Jurkat, Clone E6-1 (cell line): ENCODE measurements at regions not wholly inside any gene's neighbourhood (a gene's known extent, or its start where the extent isn't known, plus 50 kb on each side); places are given as distances from the start of the nearest gene placed in this dataset.
"Not testable (repeated sequence)": the region's sequence is repeated elsewhere in the genome, so short reads cannot be mapped to it uniquely, and the experiment has no call there.

Source experiments
- DNase-seq: peaks from one replicate; pipeline ENCODE4 v3.0.0-alpha.2; 2011; ENCODE audit warnings: low read depth, low spot score
- H3K4me3 ChIP-seq: 2 replicates; pipeline ENCODE4 v1.5.1; 2011; ENCODE audit warnings: mild to moderate bottlenecking, low read length, control low read depth, moderate library complexity

DNA sequence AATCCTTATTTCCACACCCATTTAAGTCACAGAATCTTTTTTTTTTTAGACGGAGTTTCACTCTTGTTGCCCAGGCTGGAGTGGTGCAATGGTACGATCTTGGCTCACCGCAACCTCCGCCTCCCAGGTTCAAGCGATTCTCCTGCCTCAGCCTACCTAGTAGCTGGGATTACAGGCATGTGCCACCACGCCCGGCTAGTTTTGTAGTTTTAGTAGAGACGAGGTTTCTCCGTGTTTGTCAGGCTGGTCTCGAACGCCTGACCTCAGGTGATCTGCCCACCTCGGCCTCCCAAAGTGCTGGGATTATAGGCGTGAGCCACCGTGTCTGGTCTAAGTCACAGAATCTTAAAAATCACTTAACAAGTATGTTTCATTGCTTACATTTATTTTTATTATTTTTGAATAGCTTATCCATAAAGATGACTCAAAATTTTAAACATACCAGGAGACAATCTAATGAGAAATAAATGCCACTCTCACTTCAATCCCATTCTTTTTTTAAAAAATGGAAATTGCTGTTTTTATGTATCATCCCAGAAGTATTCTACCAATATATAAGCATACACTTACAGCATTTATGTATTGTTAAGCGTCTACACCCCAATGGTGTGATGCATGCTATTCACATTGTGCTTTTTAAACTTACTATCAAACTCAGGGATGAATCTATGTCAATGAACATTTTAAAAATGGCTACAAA, 338.5 kb downstream of the RFPL4B start:
- DNase-seq, H3K4me3 ChIP-seq: not testable (repeated sequence)

DNA sequence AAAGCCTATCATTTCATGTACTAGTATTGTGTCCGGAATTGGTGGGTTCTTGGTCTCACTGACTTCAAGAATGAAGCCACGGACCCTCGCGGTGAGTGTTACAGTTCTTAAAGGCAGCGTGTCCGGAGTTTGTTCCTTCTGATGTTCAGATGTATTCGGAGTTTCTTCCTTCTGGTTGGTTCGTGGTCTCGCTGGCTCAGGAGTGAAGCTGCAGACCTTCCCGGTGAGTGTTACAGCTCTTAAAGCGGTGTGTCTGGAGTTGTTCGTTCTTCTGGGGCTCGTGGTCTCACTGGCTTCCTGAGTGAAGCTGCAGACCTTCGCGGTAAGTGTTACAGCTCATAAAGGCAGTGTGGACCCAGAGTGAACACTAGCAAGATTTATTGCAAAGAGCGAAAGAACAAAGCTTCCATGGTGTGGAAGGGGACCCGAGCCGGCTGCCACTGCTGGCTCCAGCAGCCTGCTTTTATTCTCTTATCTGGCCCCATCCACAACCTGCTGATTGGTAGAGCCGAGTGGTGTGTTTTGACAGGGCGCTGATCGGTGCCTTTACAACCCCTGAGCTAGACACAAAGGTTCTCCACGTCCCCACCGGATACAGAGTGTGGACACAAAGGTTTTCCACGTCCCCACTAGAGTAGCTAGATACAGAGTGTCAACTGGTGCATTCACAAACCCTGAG, 341.5 kb downstream of the RFPL4B start:
- not testable (repeated sequence) for H3K4me3 ChIP-seq, DNase-seq

DNA sequence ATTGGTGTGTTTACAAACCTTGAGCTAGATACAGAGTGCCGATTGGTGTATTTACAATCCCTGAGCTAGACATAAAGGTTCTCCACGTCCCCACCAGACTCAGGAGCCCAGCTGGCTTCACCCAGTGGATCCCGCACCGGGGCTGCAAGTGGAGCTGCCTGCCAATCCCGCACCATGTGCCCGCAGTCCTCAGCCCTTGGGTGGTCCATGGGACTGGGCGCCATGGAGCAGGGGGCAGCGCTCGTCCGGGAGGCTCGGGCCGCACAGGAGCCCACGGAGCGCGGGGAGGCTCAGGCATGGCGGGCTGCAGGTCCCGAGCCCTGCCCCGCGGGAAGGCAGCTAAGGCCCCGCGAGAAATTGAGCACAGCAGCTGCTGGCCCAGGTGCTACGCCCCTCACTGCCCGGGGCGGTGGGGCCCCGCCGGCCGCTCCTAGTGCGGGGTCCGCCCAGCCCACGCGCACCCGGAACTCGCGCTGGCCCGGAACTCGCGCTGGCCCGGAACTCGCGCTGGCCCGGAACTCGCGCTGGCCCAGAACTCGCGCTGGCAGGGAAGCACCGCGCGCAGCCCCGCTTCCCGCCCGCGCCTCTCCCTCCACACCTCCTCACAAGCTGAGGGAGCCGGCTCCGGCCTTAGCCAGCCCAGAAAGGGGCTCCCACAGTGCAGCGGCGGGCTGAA, 342.2 kb downstream of the RFPL4B start:
- not testable (repeated sequence) for H3K4me3 ChIP-seq, DNase-seq

DNA sequence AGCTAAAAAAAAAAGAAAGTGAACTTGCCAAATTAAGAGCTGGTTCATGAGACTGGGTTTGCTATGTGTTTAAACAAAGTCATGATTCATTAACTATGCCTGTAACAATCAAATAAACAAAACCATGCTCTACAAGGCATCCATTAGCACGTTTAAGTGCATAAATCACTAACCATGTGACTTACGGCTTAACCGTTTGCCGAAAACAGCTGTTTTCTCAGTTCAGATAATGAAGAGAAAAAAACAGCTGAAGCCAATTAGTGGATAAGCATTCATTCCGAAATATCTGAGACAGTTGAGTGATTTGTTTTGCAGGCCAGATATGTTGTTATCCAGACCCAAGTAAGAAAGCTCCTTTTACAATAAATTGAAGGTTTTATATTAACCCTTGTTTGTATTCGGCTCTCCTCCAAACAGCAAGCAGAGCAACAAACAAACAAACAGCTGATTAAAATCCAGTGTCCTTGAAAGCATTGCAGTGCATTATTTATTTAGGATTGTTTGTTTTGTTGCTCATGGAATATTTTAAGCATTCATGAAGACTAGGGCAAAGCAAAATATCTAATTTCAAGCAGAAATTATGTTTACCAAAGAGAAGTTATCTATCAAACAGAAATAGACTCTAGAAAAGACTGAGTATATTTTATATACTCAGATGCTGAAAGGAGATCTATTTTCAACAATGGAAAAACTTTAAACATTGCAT, 343.5 kb downstream of the RFPL4B start:
- no peak for DNase-seq
- H3K4me3 ChIP-seq: no peak overlapping the region

DNA sequence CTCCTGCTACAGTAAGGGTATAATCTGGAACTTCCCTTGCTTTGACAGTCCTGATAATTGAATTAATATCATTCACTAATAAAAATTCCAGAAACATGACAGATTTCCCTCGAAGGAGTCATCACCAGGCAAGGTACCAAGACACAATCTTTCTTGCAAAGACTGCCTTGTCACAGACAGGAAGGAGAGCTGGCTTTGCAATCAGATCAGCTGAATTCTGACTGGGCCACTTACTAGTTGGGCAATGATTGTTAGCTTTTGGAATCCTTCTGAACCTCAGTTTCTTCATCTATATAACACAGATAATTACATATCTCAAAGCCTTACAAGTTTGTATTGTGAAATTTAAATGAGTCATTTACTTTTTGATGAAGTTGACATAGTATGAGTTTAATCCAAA, 344.2 kb downstream of the RFPL4B start:
- no peak for DNase-seq
- H3K4me3 ChIP-seq: no peak overlapping the region

DNA sequence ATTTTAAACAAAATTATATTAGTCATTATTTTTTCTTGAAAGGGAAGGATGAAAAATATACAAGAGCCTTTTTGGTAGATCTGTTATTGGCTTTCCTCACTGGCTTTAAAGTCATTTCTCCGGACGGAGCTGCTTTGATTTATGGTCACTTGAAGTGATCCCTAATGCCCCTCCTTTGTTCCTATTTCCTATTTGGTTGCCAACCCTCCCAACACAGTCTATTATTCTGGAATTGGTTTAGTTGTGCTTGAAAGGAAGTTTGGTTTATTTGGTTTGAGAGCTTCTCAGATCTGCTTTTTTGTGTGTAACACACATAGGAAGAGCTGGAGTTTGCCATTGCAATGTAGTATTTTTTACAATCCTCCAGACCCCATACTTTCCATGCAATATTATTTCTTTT, 347.9 kb downstream of the RFPL4B start:
- DNase-seq: no peak
- H3K4me3 ChIP-seq: no peak overlapping the region

DNA sequence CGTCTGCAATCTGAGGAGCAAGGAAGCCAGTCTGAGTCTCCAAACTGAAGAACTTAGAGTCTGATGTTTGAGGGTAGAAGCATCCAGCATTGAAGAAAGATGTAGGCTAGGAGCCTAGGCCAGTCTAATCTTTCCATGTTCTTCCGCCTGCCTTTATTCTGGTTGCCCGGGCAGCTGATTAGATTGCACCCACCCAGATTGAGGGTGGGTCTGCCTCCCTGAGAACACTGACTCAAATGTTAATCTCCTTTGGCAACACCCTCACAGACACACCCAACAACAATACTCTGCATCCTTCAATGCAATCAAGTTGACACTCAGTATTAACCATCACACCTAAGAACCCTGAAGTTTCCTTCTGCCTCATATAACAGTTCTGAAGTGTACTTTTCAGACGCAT, 350.1 kb downstream of the RFPL4B start:
- H3K4me3 ChIP-seq: no peak overlapping the region
- DNase-seq: no peak

DNA sequence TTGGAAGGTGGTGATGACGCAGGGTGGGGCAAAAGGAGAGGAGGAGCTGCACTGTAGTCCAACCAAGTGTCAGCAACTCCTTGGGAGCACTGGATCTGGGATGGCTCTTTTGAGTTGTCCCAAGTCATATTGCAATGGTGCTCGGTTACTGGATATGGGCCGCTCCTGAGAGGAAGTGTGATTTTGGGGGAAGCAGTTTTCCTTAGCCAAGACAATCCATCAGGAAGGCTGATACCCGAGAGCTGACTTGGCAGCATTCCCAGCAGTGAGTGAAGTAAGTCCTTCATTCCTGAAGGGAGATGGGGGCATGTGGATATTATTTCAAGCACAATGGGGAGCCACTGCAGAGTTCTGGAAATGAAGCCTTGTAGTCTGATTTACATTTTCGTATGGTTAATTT, 354.1 kb downstream of the RFPL4B start:
- no peak overlapping the region for H3K4me3 ChIP-seq
- no peak for DNase-seq

DNA sequence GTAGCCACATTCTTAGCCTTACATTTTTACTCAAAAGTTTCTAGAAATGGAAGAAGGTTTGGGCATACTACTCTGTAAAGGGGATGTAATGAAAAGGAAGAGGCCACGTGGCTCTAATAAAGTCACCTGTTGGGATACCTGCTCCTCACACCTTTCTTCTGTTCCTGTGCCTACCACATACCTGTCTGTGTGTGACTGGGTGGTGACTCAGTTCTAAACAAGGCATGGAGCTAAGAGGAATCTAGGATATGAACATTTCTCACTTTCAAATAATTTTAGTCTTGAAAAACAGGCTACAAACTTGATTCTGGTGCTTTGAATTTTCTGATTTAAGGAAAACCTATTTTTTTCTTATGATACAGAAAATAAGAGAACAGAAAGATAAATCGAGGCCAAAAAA, 363.6 kb downstream of the RFPL4B start:
- DNase-seq: no peak
- no peak overlapping the region for H3K4me3 ChIP-seq

DNA sequence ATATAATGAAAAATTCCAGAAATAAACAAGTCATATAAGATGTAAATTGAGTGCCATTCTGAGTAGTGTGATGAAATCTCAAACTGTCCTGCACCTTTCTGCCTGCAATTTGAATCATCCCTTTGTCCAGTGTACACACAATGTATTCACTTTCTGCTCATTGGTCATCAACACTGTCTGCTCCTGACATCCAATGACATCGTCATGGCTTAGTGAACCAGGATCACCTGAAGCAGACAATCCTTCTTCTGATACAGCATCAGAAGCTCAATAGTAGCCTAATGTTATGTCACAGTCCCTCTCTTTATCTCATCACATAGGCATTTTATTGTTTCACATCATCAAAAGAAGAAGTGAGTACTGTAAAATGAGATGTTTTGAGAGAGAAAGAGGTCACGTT, 366.3 kb downstream of the RFPL4B start:
- H3K4me3 ChIP-seq: no peak overlapping the region
- no peak for DNase-seq

DNA sequence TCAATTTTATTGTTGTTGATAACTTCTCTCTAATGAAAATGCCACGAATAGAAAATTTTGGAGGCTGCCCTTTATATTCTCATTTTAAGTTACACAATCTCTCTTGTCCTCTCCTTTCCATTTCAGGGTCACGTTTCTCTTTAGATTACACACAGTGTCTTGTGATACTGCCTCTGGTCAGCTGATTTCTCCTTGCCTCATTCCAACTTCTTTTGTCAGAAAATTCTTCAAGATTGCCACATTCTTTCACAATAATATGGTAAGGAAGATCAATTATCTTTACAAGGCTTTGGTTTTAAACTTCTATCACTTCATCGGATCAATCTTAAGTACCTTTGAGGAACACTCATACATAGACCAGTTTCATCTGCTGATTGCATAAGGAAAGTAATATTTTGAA, 370.3 kb downstream of the RFPL4B start:
- H3K4me3 ChIP-seq: no peak overlapping the region

DNA sequence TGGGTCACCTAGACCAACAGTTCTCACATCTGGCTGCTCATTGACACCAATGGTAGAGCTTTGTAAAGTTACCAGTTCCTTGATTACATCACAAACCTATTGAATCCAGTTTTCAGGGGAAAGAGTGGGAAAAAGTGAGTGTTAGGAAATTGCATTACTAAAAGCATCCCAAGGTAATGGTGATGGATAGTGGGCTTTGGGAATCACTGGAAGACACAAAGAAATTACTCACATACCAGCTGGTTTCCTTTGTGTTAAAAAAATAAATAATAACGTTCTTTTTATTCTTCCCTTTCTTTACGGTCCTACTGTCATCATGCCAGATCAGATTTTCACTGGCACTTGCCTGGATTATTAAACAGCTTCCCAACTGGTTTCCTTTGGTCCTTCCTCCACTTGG, 370.7 kb downstream of the RFPL4B start:
- no peak overlapping the region for H3K4me3 ChIP-seq
- DNase-seq: no peak

More for the DNA sequence above, 370.3 kb downstream of the RFPL4B start:
- DNase-seq: no peak

DNA sequence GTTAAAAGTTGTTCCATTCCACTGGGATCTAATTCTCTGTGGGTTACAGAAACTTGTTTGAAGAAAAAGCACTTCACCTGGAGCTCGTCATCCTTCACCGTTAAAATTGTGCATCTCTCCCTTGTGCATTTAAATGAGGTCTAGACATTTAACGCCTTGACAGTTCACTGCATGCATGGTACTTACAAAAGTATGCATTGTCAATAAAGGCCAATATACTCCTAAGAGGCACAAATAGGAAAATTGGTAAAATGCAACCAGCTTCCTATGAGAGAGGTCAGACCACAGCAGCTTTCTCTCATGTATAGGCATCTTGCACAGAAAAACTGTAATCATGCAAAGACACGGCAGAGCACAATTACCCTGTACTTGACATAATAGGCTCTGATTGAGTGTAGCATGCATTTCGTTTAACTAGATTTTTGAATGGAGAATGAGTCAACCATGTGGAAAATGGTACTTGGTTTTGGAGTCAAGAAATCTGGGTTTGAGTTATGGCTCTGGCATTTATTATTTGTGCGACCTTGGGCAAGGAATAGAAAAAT, 378.5 kb downstream of the RFPL4B start:
- no peak for DNase-seq
- H3K4me3 ChIP-seq: no peak overlapping the region

DNA sequence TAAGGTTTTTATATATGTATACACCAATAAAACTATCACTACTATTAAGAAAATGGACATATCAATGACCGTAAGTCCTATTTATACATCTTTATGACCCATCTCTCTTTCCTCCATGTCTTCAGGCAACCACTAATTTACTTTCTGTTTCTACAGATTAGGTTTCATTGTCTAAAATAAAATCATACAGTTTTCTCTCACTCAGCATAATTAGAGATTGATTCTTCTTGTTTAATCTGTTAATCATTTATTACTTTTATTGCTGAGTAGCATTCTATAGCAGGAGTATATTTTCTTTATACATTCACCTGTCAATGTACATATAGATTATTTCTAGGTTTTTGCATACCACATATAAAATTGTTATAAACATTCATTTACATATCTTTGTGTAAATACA, 388.0 kb downstream of the RFPL4B start:
- H3K4me3 ChIP-seq: no peak overlapping the region
- no peak for DNase-seq

DNA sequence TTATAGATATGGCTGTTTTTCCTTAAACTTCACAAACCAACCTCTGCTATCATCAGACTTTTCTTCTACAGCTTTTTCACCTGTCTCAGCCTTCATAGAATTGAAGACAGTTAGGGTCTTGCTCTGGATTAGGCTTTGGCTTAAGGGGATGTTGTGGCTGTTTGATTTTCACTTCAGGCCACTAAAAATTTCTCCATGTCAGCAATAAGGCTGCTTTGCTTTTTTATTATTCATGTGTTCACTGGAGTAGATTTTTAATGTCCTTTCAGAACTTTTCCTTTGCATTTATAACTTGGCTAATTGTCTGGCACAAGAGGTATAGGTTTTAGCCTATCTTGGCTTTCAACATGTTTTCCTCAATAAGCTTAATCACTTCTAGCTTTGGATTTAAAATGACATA, 392.6 kb downstream of the RFPL4B start:
- no peak overlapping the region for H3K4me3 ChIP-seq

DNA sequence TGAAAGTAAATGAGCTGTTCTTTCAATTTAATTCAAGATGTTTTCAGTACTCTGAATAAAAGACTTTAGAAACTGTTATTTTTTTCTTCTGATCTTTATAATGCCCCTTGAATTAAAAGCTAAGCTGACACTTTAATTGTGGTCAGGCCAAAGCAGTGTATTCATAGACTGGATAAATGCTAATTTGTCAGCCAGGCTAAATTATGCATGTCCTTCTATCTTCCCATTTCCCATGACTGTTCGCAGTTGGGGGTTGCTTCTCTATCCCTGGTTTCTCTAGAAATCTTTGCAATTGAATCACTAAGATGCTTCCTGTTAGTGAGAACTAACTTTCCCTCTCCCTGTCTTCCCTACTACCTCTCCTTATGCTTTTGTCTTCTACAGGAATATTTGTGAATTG, 396.2 kb downstream of the RFPL4B start:
- H3K4me3 ChIP-seq: no peak overlapping the region
- DNase-seq: no peak

More for the DNA sequence above, 392.6 kb downstream of the RFPL4B start:
- no peak for DNase-seq

DNA sequence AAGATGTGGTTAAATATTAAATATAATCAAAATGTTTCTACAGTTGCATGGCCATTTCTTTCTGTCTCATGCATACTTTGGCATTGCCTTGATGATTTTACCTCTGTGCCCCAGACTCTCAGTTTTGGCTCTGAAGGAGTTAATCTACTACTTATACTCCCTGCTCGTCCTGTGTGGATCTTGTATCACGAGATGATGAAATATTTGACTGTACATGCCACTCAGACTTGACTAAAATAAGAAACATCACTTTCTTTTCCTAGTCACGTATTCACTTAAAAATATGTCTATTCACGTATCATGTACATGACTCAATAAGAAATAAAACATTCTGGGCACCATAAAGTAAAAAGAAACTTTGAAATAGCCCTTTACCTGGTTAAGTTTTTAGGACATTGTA, 397.7 kb downstream of the RFPL4B start:
- no peak for DNase-seq
- H3K4me3 ChIP-seq: no peak overlapping the region

DNA sequence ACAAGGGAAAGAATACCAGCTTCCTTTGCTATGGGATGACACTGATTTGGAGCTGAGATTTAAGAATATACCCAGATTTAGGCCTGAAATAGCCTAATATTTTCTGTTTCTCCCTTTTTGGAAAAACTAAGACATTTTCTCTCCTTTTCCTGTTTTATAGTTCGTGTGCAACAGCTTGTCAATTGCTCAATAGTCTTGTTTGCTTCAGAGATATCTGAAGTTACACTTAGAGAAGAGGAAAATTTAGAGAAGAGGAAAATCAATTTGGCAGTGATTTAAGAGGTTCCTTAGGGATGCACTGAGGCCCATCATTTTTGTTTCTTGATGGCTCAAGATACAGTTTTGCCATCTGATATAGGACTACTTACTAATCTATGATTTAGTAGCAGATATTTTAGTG, 398.6 kb downstream of the RFPL4B start:
- H3K4me3 ChIP-seq: no peak overlapping the region
- no peak for DNase-seq

DNA sequence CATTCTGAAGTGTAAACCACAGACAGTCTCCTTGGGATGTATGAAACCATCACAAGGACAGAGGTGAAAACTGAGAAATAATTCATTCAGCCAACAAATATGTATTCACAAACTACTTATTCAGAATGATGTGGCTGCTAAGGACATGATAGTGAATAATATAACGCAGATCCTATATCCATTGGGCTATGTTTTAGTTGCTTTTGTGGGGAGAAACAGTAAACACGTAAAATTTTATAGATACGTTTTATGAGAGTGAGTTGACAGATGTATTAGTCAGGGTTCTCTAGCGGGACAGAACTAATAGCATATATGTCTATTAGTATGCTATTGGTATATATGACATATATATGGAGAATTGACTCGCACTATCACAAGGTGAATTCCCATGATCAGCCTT, 402.5 kb downstream of the RFPL4B start:
- no peak for DNase-seq
- no peak overlapping the region for H3K4me3 ChIP-seq

DNA sequence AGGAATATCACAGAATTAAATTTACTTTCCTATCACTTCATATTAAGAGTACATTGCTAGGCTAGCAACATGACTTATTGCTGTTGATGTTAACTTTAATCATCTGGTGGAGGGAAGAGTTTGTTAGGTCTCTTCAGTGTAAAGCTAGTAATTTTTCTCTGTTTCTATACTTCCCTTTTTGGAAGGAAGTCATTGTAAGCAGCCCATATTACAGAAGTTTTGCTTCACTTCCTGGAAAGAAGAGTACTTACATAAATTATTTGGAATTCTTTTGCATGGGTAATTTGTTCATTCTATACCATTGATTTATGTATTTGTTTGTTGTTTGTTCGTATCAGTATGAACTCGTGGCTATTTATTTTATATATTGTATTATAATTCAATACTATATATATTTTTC, 405.2 kb downstream of the RFPL4B start:
- H3K4me3 ChIP-seq: no peak overlapping the region
- no peak for DNase-seq
